H1 (cell line): ENCODE measurements at regions not wholly inside any gene's neighbourhood (a gene's known extent, or its start where the extent isn't known, plus 50 kb on each side); places are given as distances from the start of the nearest gene placed in this dataset.

Source experiments
- CTCF ChIA-PET: fragments of 300-600 bp; sonication (Branson Sonifier 250); formaldehyde crosslinking; loops from one replicate; lab custom pipeline; 2021; ENCODE audit not compliant: partially characterized antibody; lab: Charles Lee
- POLR2A ChIA-PET: fragments of 300-600 bp; sonication (Branson Sonifier 250); formaldehyde crosslinking; loops from one replicate; lab custom pipeline; 2021; ENCODE audit warnings: inconsistent platforms; ENCODE audit not compliant: partially characterized antibody; lab: Charles Lee
- DNase-seq, 2 experiments: peaks; one replicate each; pipeline versions ENCODE4 v3.0.0 to v3.0.0-alpha.2; 2010 to 2022; ENCODE audit warnings: low spot score in 2 of 2, low read depth in 1 of 2, mixed read lengths in 1 of 2
- FAIRE-seq: peaks from 2 replicates; lab custom pipeline; 2011; peaks lifted over from hg19 to GRCh38; lab: Jason Lieb, UNC
- H2AFZ ChIP-seq: 2 replicates; pipeline ENCODE4 v1.8.1; 2012; ENCODE audit warnings: low read length, inconsistent platforms
- H2AK5ac ChIP-seq: 2 replicates; pipeline ENCODE4 v1.6.1; 2013; ENCODE audit warnings: low read depth, low read length
- H2BK120ac ChIP-seq: replicated peaks from 2 replicates; pipeline ENCODE3; 2013; ENCODE audit warnings: low read depth, low read length, inconsistent platforms
- H2BK12ac ChIP-seq: 2 replicates; pipeline ENCODE4 v1.6.1; 2013; ENCODE audit warnings: low read depth, low read length
- H2BK15ac ChIP-seq: 2 replicates; pipeline ENCODE4 v1.6.1; 2013; ENCODE audit warnings: low read length
- H2BK20ac ChIP-seq: 2 replicates; pipeline ENCODE4 v1.6.1; 2013; ENCODE audit warnings: low read length
- H2BK5ac ChIP-seq: 2 replicates; pipeline ENCODE4 v1.6.1; 2013; ENCODE audit warnings: low read depth, low read length
- H3K14ac ChIP-seq: 2 replicates; pipeline ENCODE4 v1.6.1; 2013; ENCODE audit warnings: inconsistent platforms; ENCODE audit not compliant: insufficient read length
- H3K18ac ChIP-seq: 2 replicates; pipeline ENCODE4 v1.6.1; 2013; ENCODE audit warnings: low read length; ENCODE audit errors: extremely low read depth
- H3K23ac ChIP-seq: 2 replicates; pipeline ENCODE4 v1.6.1; 2013; ENCODE audit warnings: inconsistent platforms; ENCODE audit not compliant: insufficient read length
- H3K23me2 ChIP-seq: 2 replicates; pipeline ENCODE4 v1.6.1; 2013; ENCODE audit warnings: low read depth, low read length
- H3K27ac ChIP-seq: 2 replicates; pipeline ENCODE4 v1.6.1; 2011; ENCODE audit warnings: low read depth, low read length, inconsistent platforms
- H3K27me3 ChIP-seq, 4 experiments: replicated peaks in 1 of 4; 1 replicate in 1 of 4; 2 replicates in 3 of 4; pipeline versions ENCODE4 v1.6.1 to v1.8.1; 2011 to 2013; ENCODE audit warnings: low read length in 3 of 4, mild to moderate bottlenecking in 3 of 4, inconsistent platforms in 2 of 4, mixed read lengths in 2 of 4, moderate library complexity in 1 of 4; ENCODE audit not compliant: control insufficient read depth in 3 of 4, insufficient read depth in 3 of 4; ENCODE audit errors: extremely low read depth in 1 of 4
- H3K36me3 ChIP-seq, 4 experiments: 2 replicates each; pipeline versions ENCODE4 v1.6.1 to v1.8.1; 2011 to 2013; ENCODE audit warnings: mild to moderate bottlenecking in 4 of 4, low read length in 3 of 4, moderate library complexity in 2 of 4, control low read depth in 1 of 4, inconsistent platforms in 1 of 4; ENCODE audit not compliant: insufficient read depth in 4 of 4, control insufficient read depth in 2 of 4
- H3K4ac ChIP-seq: replicated peaks from 2 replicates; pipeline ENCODE3; 2013; ENCODE audit warnings: low read length, low read depth, mixed read lengths, inconsistent platforms; ENCODE audit not compliant: insufficient read length
- H3K4me1 ChIP-seq, 4 experiments: replicated peaks in 1 of 4; 1 replicate in 1 of 4; 2 replicates in 3 of 4; pipeline versions ENCODE4 v1.6.1 to v1.8.1; 2011 to 2013; ENCODE audit warnings: low read length in 3 of 4, inconsistent platforms in 2 of 4, mixed read lengths in 1 of 4; ENCODE audit not compliant: insufficient read depth in 4 of 4, control insufficient read depth in 3 of 4
- H3K4me2 ChIP-seq, 2 experiments: 2 replicates each; pipeline versions ENCODE4 v1.6.1 to v1.8.1; 2011 to 2013; ENCODE audit warnings: low read depth in 2 of 2, low read length in 2 of 2, control low read depth in 1 of 2, inconsistent platforms in 1 of 2, mild to moderate bottlenecking in 1 of 2; ENCODE audit not compliant: insufficient read depth in 1 of 2
- H3K4me3 ChIP-seq, 4 experiments: fragments of 200-600, 300-600 bp in 1 of 4; sonication (generic), shearing (Covaris generic), sonication (Bioruptor Twin) in 1 of 4; 2 replicates each; pipeline versions ENCODE4 v1.5.1 to v1.8.1; 2011 to 2016; ENCODE audit warnings: low read length in 4 of 4, low read depth in 3 of 4, control low read depth in 2 of 4, inconsistent platforms in 2 of 4, mild to moderate bottlenecking in 2 of 4, mixed read lengths in 1 of 4, moderate library complexity in 1 of 4; ENCODE audit not compliant: insufficient read depth in 2 of 4; ENCODE audit errors: extremely low read depth in 1 of 4
- H3K56ac ChIP-seq: replicated peaks from 2 replicates; pipeline ENCODE3; 2013; ENCODE audit warnings: low read depth, mild to moderate bottlenecking, mixed read lengths, low read length, inconsistent platforms; ENCODE audit not compliant: insufficient read length
- H3K79me1 ChIP-seq: 2 replicates; pipeline ENCODE4 v1.6.1; 2013; ENCODE audit warnings: low read depth, low read length, control low read depth
- H3K79me2 ChIP-seq, 2 experiments: 2 replicates each; pipeline versions ENCODE4 v1.6.1 to v1.8.1; 2012 to 2013; ENCODE audit warnings: low read length in 2 of 2, mild to moderate bottlenecking in 2 of 2, inconsistent platforms in 1 of 2; ENCODE audit not compliant: insufficient read depth in 2 of 2, control insufficient read depth in 1 of 2
- H3K9ac ChIP-seq, 4 experiments: replicated peaks in 1 of 4; 1 replicate in 1 of 4; 2 replicates in 3 of 4; pipeline versions ENCODE4 v1.6.1 to v1.8.1; 2011 to 2013; ENCODE audit warnings: low read depth in 3 of 4, low read length in 3 of 4, control low read depth in 2 of 4, mild to moderate bottlenecking in 2 of 4, moderate library complexity in 2 of 4, inconsistent platforms in 1 of 4; ENCODE audit errors: extremely low read depth in 1 of 4
- H3K9me3 ChIP-seq, 2 experiments: 2 replicates each; pipeline versions ENCODE4 v1.6.1 to v1.8.1; 2012 to 2013; ENCODE audit warnings: mild to moderate bottlenecking in 2 of 2, moderate library complexity in 2 of 2, control low read depth in 1 of 2, inconsistent platforms in 1 of 2, low read depth in 1 of 2, low read length in 1 of 2, mixed read lengths in 1 of 2; ENCODE audit not compliant: insufficient read depth in 2 of 2
- H4K20me1 ChIP-seq, 2 experiments: replicated peaks in 1 of 2; 2 replicates each; pipeline versions ENCODE3 to v1.8.1; 2011 to 2013; ENCODE audit warnings: inconsistent platforms in 2 of 2, low read length in 2 of 2, mild to moderate bottlenecking in 1 of 2; ENCODE audit not compliant: insufficient read depth in 2 of 2, control insufficient read depth in 1 of 2
- H4K5ac ChIP-seq: 2 replicates; pipeline ENCODE4 v1.6.1; 2013; ENCODE audit warnings: low read length, low read depth, mixed read lengths, inconsistent platforms; ENCODE audit not compliant: insufficient read length
- H4K8ac ChIP-seq: 2 replicates; pipeline ENCODE4 v1.8.0; 2013; ENCODE audit warnings: mild to moderate bottlenecking, moderate library complexity, low read length, inconsistent platforms; ENCODE audit not compliant: insufficient read depth; ENCODE audit errors: extremely low read depth
- H4K91ac ChIP-seq: replicated peaks from 2 replicates; pipeline ENCODE3; 2013; ENCODE audit warnings: low read length, mixed read lengths, inconsistent platforms; ENCODE audit not compliant: insufficient read length
- CHD1 ChIP-seq: IDR thresholded peaks from 2 replicates; pipeline ENCODE4 v1.6.1; 2012; ENCODE audit warnings: low read depth, low read length, improper control_type of control experiment
- CHD2 ChIP-seq: IDR thresholded peaks from 2 replicates; pipeline ENCODE4 v1.6.1; 2012; ENCODE audit warnings: low read length, improper control_type of control experiment
- EZH2 ChIP-seq: fragments of 200-600 bp; sonication (generic); IDR thresholded peaks from 2 replicates; pipeline ENCODE4 v1.7.1; 2012; ENCODE audit warnings: low read depth, mild to moderate bottlenecking, moderate library complexity, low read length, inconsistent platforms; ENCODE audit not compliant: severe bottlenecking
- GTF2F1 ChIP-seq: IDR thresholded peaks from 2 replicates; pipeline ENCODE4 v1.6.1; 2012; ENCODE audit warnings: low read depth, low read length, improper control_type of control experiment, borderline replicate concordance
- NRF1 ChIP-seq: IDR thresholded peaks from 2 replicates; pipeline ENCODE4 v1.6.1; 2011; ENCODE audit warnings: mild to moderate bottlenecking, low read depth, low read length, improper control_type of control experiment
- POLR2A ChIP-seq, 2 experiments: IDR thresholded peaks; 1 replicate in 1 of 2; 2 replicates in 1 of 2; pipeline ENCODE4 v1.6.1; 2011; ENCODE audit warnings: low read depth in 2 of 2, low read length in 2 of 2, mild to moderate bottlenecking in 2 of 2; ENCODE audit errors: control extremely low read depth in 1 of 2
- POU5F1 ChIP-seq: IDR thresholded peaks from 2 replicates; pipeline ENCODE4 v1.6.1; 2011; ENCODE audit warnings: low read depth, mild to moderate bottlenecking, low read length, moderate library complexity
- SIRT6 ChIP-seq: IDR thresholded peaks from one replicate; pipeline ENCODE4 v1.7.1; 2012; ENCODE audit warnings: low read length, inconsistent platforms
- TAF7 ChIP-seq: optimal IDR thresholded peaks from 2 replicates; pipeline ENCODE3; 2011; ENCODE audit warnings: low read depth, mild to moderate bottlenecking, inconsistent platforms, low read length, moderate library complexity, borderline replicate concordance
- WGBS, 2 experiments: shearing (Covaris generic) in 1 of 2; methylation state at CpG; one replicate each; pipeline versions ENCODE4 v1.1.6 to v1.1.7; 2013 to 2015; ENCODE audit warnings: low lambda C conversion rate in 2 of 2, mixed read lengths in 2 of 2, inconsistent platforms in 1 of 2, low coverage in 1 of 2, missing lambda C conversion rate in 1 of 2; ENCODE audit not compliant: insufficient replicate concordance in 2 of 2, insufficient coverage in 1 of 2, insufficient read length in 1 of 2; ENCODE audit errors: extremely low coverage in 1 of 2, missing lambda C conversion rate in 1 of 2; 5-methylcytosine and 5-hydroxymethylcytosine counted together

DNA sequence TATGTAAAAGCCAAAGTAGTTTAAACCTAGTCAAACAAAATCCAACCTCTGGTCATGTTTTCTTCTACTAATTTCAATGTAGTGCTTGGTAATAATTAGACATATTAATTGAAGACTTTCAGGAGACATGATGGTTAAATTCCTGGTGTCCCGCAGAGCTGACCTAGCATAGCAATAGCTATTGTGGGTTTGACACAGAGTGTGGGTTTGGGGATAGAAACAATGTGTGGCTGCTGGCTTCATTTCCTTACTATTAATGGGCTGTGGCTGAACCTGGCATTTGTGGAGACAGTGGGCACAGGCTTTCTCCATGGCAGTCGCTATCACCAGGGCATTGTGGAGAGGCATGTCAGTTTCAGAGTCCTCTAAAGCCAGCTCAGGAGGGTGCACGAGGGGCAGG, 54.1 kb upstream of the GGTLC1 start:
- Histone ChIP-seq H3K9ac (no peak overlapping the region), H3K4me1 (no peaks in the 10 kb centered on the region), H2BK15ac (no peak overlapping the region), H3K27me3 (no peaks in the 10 kb centered on the region), H3K14ac (no peak overlapping the region), H2BK120ac (no peak overlapping the region), H4K5ac (no peak overlapping the region), H3K56ac (no peak overlapping the region), H2BK20ac (no peak overlapping the region), H3K27ac (no peak overlapping the region), H2BK5ac (no peak overlapping the region), H2BK12ac (no peak overlapping the region), H4K91ac (no peak overlapping the region), H3K23ac (no peak overlapping the region), H2AK5ac (no peak overlapping the region), H2AFZ (no peak overlapping the region), H4K8ac (no peak overlapping the region), H3K18ac (no peak overlapping the region), H3K36me3 (no peaks in the 10 kb centered on the region), H3K23me2 (no peaks in the 10 kb centered on the region; the same call in 1 of the 2 replicates), H3K4me3 (no peak overlapping the region), H4K20me1 (no peaks in the 10 kb centered on the region), H3K9me3 (no peaks in the 10 kb centered on the region), H3K79me2 (no peaks in the 10 kb centered on the region), H3K4ac (no peak overlapping the region), H3K79me1 (no peaks in the 10 kb centered on the region), H3K4me2 (no peak overlapping the region)
- no peak for DNase-seq
- CTCF ChIA-PET, result interaction anchor here (0.9 to 1.9 kb wide), 6 partner anchors 46 to 166 kb away, joined by 3 to 5 read pairs (median 3); no protein-coding TSS in a partner anchor
- POLR2A ChIA-PET, result no interaction called here
- WGBS, 2 experiments, result 93% methylated on average over 3 of the region's 3 CpGs; no CpG with 5 or more reads in 1 of the 2 experiments
- TF ChIP-seq POU5F1, result no peak
- no peak for TF ChIP-seq CHD1
- TF ChIP-seq GTF2F1, result no peak
- no peak for TF ChIP-seq EZH2
- TF ChIP-seq TAF7, result no peak
- TF ChIP-seq CHD2, result no peak
- no peak for TF ChIP-seq POLR2A (IDR thresholded peaks at IDR 0.05; ENCODE audit: control extremely low read depth in 1 of 2, low read depth in 2 of 2, low read length in 2 of 2)
- TF ChIP-seq NRF1, result no peak
- no peak for TF ChIP-seq SIRT6
- no peak for FAIRE-seq
